ENCODE measurements at regions not wholly inside any gene's neighbourhood (a gene's known extent, or its start where the extent isn't known, plus 50 kb on each side); places are given as distances from the start of the nearest gene placed in this dataset.

DNA sequence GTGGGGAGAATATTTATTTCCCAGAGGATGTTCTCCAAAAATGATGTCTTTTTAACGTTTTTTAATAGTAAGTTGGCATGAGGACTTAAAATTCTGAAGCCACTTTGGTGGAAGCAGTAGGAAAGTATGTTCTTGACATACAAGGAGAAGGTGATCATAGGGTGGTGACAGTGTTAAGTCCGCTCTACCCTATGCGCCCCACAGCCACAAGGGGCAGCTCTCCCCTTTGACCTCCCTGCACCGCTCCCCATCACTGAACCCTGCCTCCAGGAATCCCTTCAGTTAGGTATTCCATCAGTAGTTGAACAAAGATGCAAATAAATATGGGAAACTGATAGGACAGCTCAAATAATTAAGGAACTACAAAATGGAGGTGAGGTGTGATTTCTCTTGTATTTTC, 111.4 kb downstream of the PLEKHG1 start:
- TF ChIP-seq, protein P1, sequence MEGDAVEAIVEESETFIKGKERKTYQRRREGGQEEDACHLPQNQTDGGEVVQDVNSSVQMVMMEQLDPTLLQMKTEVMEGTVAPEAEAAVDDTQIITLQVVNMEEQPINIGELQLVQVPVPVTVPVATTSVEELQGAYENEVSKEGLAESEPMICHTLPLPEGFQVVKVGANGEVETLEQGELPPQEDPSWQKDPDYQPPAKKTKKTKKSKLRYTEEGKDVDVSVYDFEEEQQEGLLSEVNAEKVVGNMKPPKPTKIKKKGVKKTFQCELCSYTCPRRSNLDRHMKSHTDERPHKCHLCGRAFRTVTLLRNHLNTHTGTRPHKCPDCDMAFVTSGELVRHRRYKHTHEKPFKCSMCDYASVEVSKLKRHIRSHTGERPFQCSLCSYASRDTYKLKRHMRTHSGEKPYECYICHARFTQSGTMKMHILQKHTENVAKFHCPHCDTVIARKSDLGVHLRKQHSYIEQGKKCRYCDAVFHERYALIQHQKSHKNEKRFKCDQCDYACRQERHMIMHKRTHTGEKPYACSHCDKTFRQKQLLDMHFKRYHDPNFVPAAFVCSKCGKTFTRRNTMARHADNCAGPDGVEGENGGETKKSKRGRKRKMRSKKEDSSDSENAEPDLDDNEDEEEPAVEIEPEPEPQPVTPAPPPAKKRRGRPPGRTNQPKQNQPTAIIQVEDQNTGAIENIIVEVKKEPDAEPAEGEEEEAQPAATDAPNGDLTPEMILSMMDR (IDR thresholded peaks at IDR 0.05; ENCODE audit: unreplicated experiment), result no peak
- ChIA-PET CTCF (no interaction called here), POLR2A (interaction anchor here (0.6 kb wide), 1 partner anchor 42 kb away, joined by 3 read pairs; no protein-coding TSS in a partner anchor)
- Mint-ChIP-seq H3K4me3 (ENCODE audit: unreplicated experiment) (no peak overlapping the region), H3K27ac (ENCODE audit: low read depth, unreplicated experiment) (no peak overlapping the region), H3K27me3 (ENCODE audit: insufficient read depth, unreplicated experiment) (no peaks in the 10 kb centered on the region), H3K4me1 (ENCODE audit: insufficient read depth, unreplicated experiment) (peaks cover 5% of the 10 kb centered on the region), H3K9me3 (ENCODE audit: unreplicated experiment) (no peaks in the 10 kb centered on the region), H3K36me3 (ENCODE audit: insufficient read depth, unreplicated experiment) (no peaks in the 10 kb centered on the region)
- DNase-seq (ENCODE audit: unreplicated experiment), result no peak
- intact Hi-C loops (cut with micrococcal nuclease), result no loop called here
- no TSS peak for BruUV-seq (replicated peaks)

DNA sequence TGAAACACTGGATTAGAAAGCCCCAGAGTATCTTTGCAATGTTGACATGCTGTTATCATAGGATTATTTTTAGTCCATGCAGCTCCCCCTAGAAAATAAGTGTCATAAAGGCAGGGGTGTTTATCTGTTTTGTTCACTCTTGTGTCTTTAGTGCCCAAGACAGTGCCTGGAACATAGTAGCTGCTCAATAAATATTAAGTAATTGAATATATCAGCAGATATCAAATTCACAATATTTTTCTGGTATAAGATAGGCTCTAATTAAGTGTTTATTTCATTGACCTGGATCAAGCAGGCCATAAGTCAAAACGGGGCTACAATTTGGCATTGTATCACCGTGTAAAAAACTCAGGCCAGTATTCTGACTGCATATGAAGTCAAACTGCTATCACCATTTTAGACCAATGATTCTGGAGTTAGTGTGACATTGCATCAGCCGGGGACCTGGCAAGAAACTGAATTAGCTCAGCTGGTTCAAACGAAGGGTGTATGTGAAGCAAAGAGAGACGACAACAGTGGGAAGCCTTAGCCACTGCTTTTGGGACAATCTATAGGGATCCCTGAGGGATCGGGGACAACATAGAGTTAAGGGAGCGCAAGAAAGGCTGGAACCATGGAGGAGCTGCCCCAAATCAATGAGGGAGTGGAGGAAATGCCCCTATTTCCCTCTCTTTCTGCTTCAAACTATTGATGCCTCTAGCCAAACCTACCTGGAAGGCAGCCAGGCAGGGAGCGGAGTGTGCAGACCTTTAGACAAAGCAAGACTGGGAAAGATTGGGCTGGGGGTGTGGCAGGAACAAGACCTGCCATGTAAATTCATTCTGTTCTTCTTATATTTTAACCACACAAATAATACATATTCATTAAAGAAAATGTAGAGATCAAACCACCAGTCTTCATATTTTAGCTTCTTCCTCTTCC, 112.2 kb downstream of the PLEKHG1 start:
- H3K27me3 Mint-ChIP-seq (ENCODE audit: insufficient read depth, unreplicated experiment), result no peaks in the 10 kb centered on the region
- no peaks in the 10 kb centered on the region for H3K36me3 Mint-ChIP-seq (ENCODE audit: insufficient read depth, unreplicated experiment)
- H3K4me1 Mint-ChIP-seq (ENCODE audit: insufficient read depth, unreplicated experiment), result peaks cover 5% of the 10 kb centered on the region
- no peak overlapping the region for H3K4me3 Mint-ChIP-seq (ENCODE audit: unreplicated experiment)
- H3K27ac Mint-ChIP-seq (ENCODE audit: low read depth, unreplicated experiment), result no peak overlapping the region
- intact Hi-C loops (cut with micrococcal nuclease), result no loop called here
- peak; percentile 11 for DNase-seq (ENCODE audit: unreplicated experiment)
- BruUV-seq (replicated peaks), result no TSS peak
- POLR2A ChIA-PET, result interaction anchor here (0.6 to 1.1 kb wide), 2 partner anchors 9 kb away, joined by 4 read pairs; no protein-coding TSS in a partner anchor
- CTCF ChIA-PET, result interaction anchor here (0.6 to 1.4 kb wide), 3 partner anchors 122 to 294 kb away, joined by 3 read pairs; no protein-coding TSS in a partner anchor
- no peaks in the 10 kb centered on the region for H3K9me3 Mint-ChIP-seq (ENCODE audit: unreplicated experiment)
- TF ChIP-seq, protein P1 (IDR thresholded peaks at IDR 0.05; ENCODE audit: unreplicated experiment), result no peak

DNA sequence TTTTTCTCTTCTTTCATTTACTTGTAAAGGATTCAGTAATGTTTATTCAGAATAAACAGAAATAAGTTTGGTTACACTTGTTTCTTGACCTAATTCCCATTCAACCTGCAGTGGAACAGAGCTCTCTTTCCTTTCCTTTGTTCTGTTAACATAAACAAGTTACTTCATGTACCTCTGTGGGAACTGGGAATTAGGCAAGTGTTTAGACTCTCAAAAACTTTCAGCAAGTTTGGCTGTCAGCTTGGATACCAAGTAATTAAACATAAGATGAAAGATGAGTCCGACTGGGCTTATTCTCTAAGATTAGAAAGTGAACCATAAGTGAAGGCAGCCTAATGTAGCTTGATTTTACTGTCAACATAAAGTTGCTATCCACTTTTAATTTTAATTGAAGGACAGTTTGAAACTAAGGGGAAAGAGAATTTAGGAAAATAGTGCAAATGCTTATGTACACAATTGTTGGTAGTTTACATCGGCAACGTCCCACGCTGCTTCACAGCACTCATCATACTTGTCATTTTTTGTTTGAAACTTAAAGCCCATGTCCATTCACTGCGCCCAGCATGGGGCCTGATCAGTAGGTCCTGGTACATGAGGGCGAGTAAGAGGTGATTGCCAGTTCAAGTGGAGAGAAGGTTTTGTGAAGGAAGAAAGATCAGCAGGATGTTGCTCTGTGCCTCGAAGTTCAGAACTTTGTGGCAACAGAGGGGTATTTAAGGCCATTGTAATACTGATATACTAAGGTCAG, 113.0 kb downstream of the PLEKHG1 start:
- Mint-ChIP-seq H3K36me3 (ENCODE audit: insufficient read depth, unreplicated experiment) (no peaks in the 10 kb centered on the region), H3K4me1 (ENCODE audit: insufficient read depth, unreplicated experiment) (peaks cover 5% of the 10 kb centered on the region), H3K4me3 (ENCODE audit: unreplicated experiment) (no peak overlapping the region), H3K27ac (ENCODE audit: low read depth, unreplicated experiment) (no peak overlapping the region), H3K27me3 (ENCODE audit: insufficient read depth, unreplicated experiment) (no peaks in the 10 kb centered on the region), H3K9me3 (ENCODE audit: unreplicated experiment) (no peaks in the 10 kb centered on the region)
- no TSS peak for BruUV-seq (replicated peaks)
- intact Hi-C loops (cut with micrococcal nuclease), result no loop called here
- CTCF ChIA-PET, result interaction anchor here (0.6 to 1.4 kb wide), 3 partner anchors 123 to 294 kb away, joined by 3 read pairs; no protein-coding TSS in a partner anchor
- DNase-seq (ENCODE audit: unreplicated experiment), result no peak
- TF ChIP-seq, protein P1 (IDR thresholded peaks at IDR 0.05; ENCODE audit: unreplicated experiment), result no peak
- POLR2A ChIA-PET, result interaction anchor here (0.6 to 1.1 kb wide), 2 partner anchors 8 to 10 kb away, joined by 4 read pairs; no protein-coding TSS in a partner anchor

DNA sequence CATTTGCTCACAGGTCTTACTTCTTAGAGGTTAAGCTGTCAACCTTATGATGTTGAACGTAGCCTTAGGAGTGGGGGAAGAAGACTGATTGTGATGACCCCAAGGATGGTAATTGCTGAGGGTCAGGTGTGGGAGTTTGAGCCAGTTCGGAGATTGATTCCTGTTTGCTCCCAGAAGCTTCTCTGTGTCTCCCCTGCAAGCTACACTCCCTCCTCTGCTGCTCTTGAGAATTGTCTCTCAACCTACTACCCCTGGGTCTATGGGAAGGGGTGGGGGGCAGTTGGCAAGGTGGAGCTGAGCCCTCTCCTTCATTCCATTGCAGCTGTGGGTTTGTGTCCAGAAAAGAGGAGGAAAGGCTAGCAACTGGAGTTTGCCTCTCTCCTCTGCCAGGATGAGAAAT, 113.8 kb downstream of the PLEKHG1 start:
- CTCF ChIA-PET, result interaction anchor here (1.0 kb wide), 1 partner anchor 27 kb away, joined by 4 read pairs; no protein-coding TSS in a partner anchor
- no peak for DNase-seq (ENCODE audit: unreplicated experiment)
- no peaks in the 10 kb centered on the region for H3K36me3 Mint-ChIP-seq (ENCODE audit: insufficient read depth, unreplicated experiment)
- H3K4me1 Mint-ChIP-seq (ENCODE audit: insufficient read depth, unreplicated experiment), result peaks cover 5% of the 10 kb centered on the region
- no peaks in the 10 kb centered on the region for H3K27me3 Mint-ChIP-seq (ENCODE audit: insufficient read depth, unreplicated experiment)
- TF ChIP-seq, protein P1 (IDR thresholded peaks at IDR 0.05; ENCODE audit: unreplicated experiment), result no peak
- no peaks in the 10 kb centered on the region for H3K9me3 Mint-ChIP-seq (ENCODE audit: unreplicated experiment)
- BruUV-seq (replicated peaks), result no TSS peak
- no peak overlapping the region for H3K4me3 Mint-ChIP-seq (ENCODE audit: unreplicated experiment)
- POLR2A ChIA-PET, result no interaction called here
- no peak overlapping the region for H3K27ac Mint-ChIP-seq (ENCODE audit: low read depth, unreplicated experiment)
- intact Hi-C loops (cut with micrococcal nuclease), result no loop called here
